ENCODE measurements at regions not wholly inside any gene's neighbourhood (a gene's known extent, or its start where the extent isn't known, plus 50 kb on each side); places are given as distances from the start of the nearest gene placed in this dataset.
A peak's percentile ranks its signal among the peaks of the same experiment; 100 is the strongest.

- Histone ChIP-seq H4K20me1 (ENCODE audit: low read length) (no peaks in the 10 kb centered on the region), H3K79me2 (ENCODE audit: low read length) (no peaks in the 10 kb centered on the region), H3F3A (ENCODE audit: low read length, unreplicated experiment) (no peaks in the 10 kb centered on the region), H3K27ac (ENCODE audit: low read length) (no peak overlapping the region), H3K4me3 (ENCODE audit: low read length) (no peak overlapping the region), H3K9ac (ENCODE audit: low read length) (no peak overlapping the region), H3K9me2 (replicated peaks; ENCODE audit: low read length) (no peaks in the 10 kb centered on the region), H3K9me3 (ENCODE audit: low read length) (no peaks in the 10 kb centered on the region), H3K36me3 (ENCODE audit: low read depth, low read length) (no peaks in the 10 kb centered on the region), H3K4me2 (ENCODE audit: low read length) (no peak overlapping the region), H3K27me3 (ENCODE audit: low read length) (no peaks in the 10 kb centered on the region), H2AFZ (ENCODE audit: low read length) (no peak overlapping the region), H3K4me1 (ENCODE audit: insufficient read depth, low read length) (peaks cover 7% of the 10 kb centered on the region)
- CTCF ChIA-PET = no interaction called here
- ATAC-seq = no peak
- intact Hi-C loops (cut with micrococcal nuclease) = no loop called here
- no peak for DNase-seq
- TF ChIP-seq EZH2 (IDR thresholded peaks at IDR 0.05; ENCODE audit: low read length, unreplicated experiment) (no peak), EZH2phosphoT487 (IDR thresholded peaks at IDR 0.05; ENCODE audit: borderline replicate concordance, low read length) (no peak), CTCF (conservative IDR thresholded peaks at IDR 0.05; ENCODE audit: low read depth, low read length) (no peak)
- POLR2A ChIA-PET (ENCODE audit: unreplicated experiment) = interaction anchor here (0.7 kb wide), 1 partner anchor 27 kb away, joined by 5 read pairs; no protein-coding TSS in a partner anchor
- BruUV-seq (replicated peaks) = no TSS peak
Observed at GRCh38 chrX:9280831-9281230, 184.0 kb upstream of the TBL1X start.

- no peak overlapping the region for H3K4me2 ChIP-seq (ENCODE audit: low read length)
- no peak for ATAC-seq
- no TSS peak for BruUV-seq (replicated peaks)
- H3K4me3 ChIP-seq (ENCODE audit: low read length) = no peak overlapping the region
- no peaks in the 10 kb centered on the region for H3K36me3 ChIP-seq (ENCODE audit: low read depth, low read length)
- H3K27ac ChIP-seq (ENCODE audit: low read length) = no peak overlapping the region
- no peaks in the 10 kb centered on the region for H3F3A ChIP-seq (ENCODE audit: low read length, unreplicated experiment)
- peaks cover 9% of the 10 kb centered on the region for H3K4me1 ChIP-seq (ENCODE audit: insufficient read depth, low read length)
- no peak overlapping the region for H3K9ac ChIP-seq (ENCODE audit: low read length)
- H3K9me3 ChIP-seq (ENCODE audit: low read length) = no peaks in the 10 kb centered on the region
- no peak for DNase-seq
- TF ChIP-seq EZH2phosphoT487 (IDR thresholded peaks at IDR 0.05; ENCODE audit: borderline replicate concordance, low read length) (no peak), CTCF (conservative IDR thresholded peaks at IDR 0.05; ENCODE audit: low read depth, low read length) (no peak), EZH2 (IDR thresholded peaks at IDR 0.05; ENCODE audit: low read length, unreplicated experiment) (no peak)
- no peaks in the 10 kb centered on the region for H4K20me1 ChIP-seq (ENCODE audit: low read length)
- H3K9me2 ChIP-seq (replicated peaks; ENCODE audit: low read length) = no peaks in the 10 kb centered on the region
- no peak overlapping the region for H2AFZ ChIP-seq (ENCODE audit: low read length)
- CTCF ChIA-PET = no interaction called here
- no peaks in the 10 kb centered on the region for H3K79me2 ChIP-seq (ENCODE audit: low read length)
- H3K27me3 ChIP-seq (ENCODE audit: low read length) = no peaks in the 10 kb centered on the region
- intact Hi-C loops (cut with micrococcal nuclease) = no loop called here
- POLR2A ChIA-PET (ENCODE audit: unreplicated experiment) = no interaction called here
Observed at GRCh38 chrX:9282325-9282724, 182.5 kb upstream of the TBL1X start.

GRCh38 chrX:9285342-9285771 lies 179.5 kb upstream of the TBL1X start:
- H3F3A ChIP-seq (ENCODE audit: low read length, unreplicated experiment) = no peaks in the 10 kb centered on the region
- no peak overlapping the region for H3K4me3 ChIP-seq (ENCODE audit: low read length)
- no peak overlapping the region for H3K9ac ChIP-seq (ENCODE audit: low read length)
- no peaks in the 10 kb centered on the region for H3K9me2 ChIP-seq (replicated peaks; ENCODE audit: low read length)
- DNase-seq (peak; percentile 32), ATAC-seq (peak; percentile 81)
- CTCF ChIA-PET = no interaction called here
- POLR2A ChIA-PET (ENCODE audit: unreplicated experiment) = no interaction called here
- peak overlapping the region; percentile 44 for H3K4me2 ChIP-seq (ENCODE audit: low read length)
- H2AFZ ChIP-seq (ENCODE audit: low read length) = peak overlapping the region; percentile 73
- no peaks in the 10 kb centered on the region for H4K20me1 ChIP-seq (ENCODE audit: low read length)
- H3K36me3 ChIP-seq (ENCODE audit: low read depth, low read length) = no peaks in the 10 kb centered on the region
- H3K27me3 ChIP-seq (ENCODE audit: low read length) = no peaks in the 10 kb centered on the region
- peak overlapping the region; percentile 18; the same call in 1 of the 2 replicates for H3K27ac ChIP-seq (ENCODE audit: low read length)
- H3K79me2 ChIP-seq (ENCODE audit: low read length) = no peaks in the 10 kb centered on the region
- intact Hi-C loops (cut with micrococcal nuclease) = no loop called here
- BruUV-seq (replicated peaks) = no TSS peak
- TF ChIP-seq CTCF (conservative IDR thresholded peaks at IDR 0.05; ENCODE audit: low read depth, low read length) (no peak), EZH2 (IDR thresholded peaks at IDR 0.05; ENCODE audit: low read length, unreplicated experiment) (no peak), EZH2phosphoT487 (IDR thresholded peaks at IDR 0.05; ENCODE audit: borderline replicate concordance, low read length) (no peak)
- H3K4me1 ChIP-seq (ENCODE audit: insufficient read depth, low read length) = peaks cover 9% of the 10 kb centered on the region
- no peaks in the 10 kb centered on the region for H3K9me3 ChIP-seq (ENCODE audit: low read length)

Data from PC-3 (cell line).